ENCODE measurements at regions not wholly inside any gene's neighbourhood (a gene's known extent, or its start where the extent isn't known, plus 50 kb on each side); places are given as distances from the start of the nearest gene placed in this dataset.

DNA sequence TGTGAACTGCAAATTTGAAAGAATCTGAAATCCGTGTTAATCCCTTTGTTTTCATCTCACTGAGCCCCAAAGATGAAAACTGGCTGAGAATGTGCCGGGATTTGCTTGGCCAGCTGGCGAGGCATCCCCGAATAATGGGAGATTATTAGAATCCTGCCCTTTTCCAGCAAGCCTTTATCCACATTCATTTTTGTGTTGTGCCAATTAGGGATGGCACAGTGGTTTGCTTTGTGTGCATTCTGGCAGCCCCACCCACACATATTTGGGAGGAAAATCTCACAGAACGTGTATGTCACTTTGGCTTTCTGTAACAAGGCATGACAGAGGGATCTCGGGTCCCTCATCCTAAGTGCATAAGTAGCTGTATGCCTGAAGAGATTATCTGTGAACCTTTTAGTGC, 405.8 kb upstream of the FAM98A start:
- TF ChIP-seq, protein P1, sequence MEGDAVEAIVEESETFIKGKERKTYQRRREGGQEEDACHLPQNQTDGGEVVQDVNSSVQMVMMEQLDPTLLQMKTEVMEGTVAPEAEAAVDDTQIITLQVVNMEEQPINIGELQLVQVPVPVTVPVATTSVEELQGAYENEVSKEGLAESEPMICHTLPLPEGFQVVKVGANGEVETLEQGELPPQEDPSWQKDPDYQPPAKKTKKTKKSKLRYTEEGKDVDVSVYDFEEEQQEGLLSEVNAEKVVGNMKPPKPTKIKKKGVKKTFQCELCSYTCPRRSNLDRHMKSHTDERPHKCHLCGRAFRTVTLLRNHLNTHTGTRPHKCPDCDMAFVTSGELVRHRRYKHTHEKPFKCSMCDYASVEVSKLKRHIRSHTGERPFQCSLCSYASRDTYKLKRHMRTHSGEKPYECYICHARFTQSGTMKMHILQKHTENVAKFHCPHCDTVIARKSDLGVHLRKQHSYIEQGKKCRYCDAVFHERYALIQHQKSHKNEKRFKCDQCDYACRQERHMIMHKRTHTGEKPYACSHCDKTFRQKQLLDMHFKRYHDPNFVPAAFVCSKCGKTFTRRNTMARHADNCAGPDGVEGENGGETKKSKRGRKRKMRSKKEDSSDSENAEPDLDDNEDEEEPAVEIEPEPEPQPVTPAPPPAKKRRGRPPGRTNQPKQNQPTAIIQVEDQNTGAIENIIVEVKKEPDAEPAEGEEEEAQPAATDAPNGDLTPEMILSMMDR (IDR thresholded peaks at IDR 0.05; ENCODE audit: poor library complexity, severe bottlenecking): no peak
- TF ChIP-seq, protein P2, sequence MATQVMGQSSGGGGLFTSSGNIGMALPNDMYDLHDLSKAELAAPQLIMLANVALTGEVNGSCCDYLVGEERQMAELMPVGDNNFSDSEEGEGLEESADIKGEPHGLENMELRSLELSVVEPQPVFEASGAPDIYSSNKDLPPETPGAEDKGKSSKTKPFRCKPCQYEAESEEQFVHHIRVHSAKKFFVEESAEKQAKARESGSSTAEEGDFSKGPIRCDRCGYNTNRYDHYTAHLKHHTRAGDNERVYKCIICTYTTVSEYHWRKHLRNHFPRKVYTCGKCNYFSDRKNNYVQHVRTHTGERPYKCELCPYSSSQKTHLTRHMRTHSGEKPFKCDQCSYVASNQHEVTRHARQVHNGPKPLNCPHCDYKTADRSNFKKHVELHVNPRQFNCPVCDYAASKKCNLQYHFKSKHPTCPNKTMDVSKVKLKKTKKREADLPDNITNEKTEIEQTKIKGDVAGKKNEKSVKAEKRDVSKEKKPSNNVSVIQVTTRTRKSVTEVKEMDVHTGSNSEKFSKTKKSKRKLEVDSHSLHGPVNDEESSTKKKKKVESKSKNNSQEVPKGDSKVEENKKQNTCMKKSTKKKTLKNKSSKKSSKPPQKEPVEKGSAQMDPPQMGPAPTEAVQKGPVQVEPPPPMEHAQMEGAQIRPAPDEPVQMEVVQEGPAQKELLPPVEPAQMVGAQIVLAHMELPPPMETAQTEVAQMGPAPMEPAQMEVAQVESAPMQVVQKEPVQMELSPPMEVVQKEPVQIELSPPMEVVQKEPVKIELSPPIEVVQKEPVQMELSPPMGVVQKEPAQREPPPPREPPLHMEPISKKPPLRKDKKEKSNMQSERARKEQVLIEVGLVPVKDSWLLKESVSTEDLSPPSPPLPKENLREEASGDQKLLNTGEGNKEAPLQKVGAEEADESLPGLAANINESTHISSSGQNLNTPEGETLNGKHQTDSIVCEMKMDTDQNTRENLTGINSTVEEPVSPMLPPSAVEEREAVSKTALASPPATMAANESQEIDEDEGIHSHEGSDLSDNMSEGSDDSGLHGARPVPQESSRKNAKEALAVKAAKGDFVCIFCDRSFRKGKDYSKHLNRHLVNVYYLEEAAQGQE (IDR thresholded peaks at IDR 0.05; ENCODE audit: borderline replicate concordance): no peak
- TF ChIP-seq EZH2 (IDR thresholded peaks at IDR 0.05; ENCODE audit: borderline replicate concordance, insufficient read depth, low read length, poor library complexity, severe bottlenecking) (no peak), MXI1 (conservative IDR thresholded peaks at IDR 0.05; ENCODE audit: poor library complexity, severe bottlenecking) (no peak), EP300 (conservative IDR thresholded peaks at IDR 0.05; ENCODE audit: poor library complexity, severe bottlenecking) (no peak)
